Epithelial cell of esophagus (primary cell): ENCODE measurements at regions not wholly inside any gene's neighbourhood (a gene's known extent, or its start where the extent isn't known, plus 50 kb on each side); places are given as distances from the start of the nearest gene placed in this dataset.
A peak's percentile ranks its signal among the peaks of the same experiment; 100 is the strongest.
"Not testable (repeated sequence)": the region's sequence is repeated elsewhere in the genome, so short reads cannot be mapped to it uniquely, and the experiment has no call there.

Experiments used
- DNase-seq: peaks from one replicate; pipeline ENCODE4 v3.0.0; 2010; ENCODE audit warnings: low read depth
- H3K4me3 ChIP-seq: 2 replicates; pipeline ENCODE4 v1.5.1; 2011; ENCODE audit warnings: mild to moderate bottlenecking, low read length, control low read depth
- TF ChIP-seq, protein P1 (sequence below): IDR thresholded peaks from 2 replicates; pipeline ENCODE4 v1.5.1; 2011; ENCODE audit warnings: low read depth, mild to moderate bottlenecking, low read length, control low read depth, inconsistent platforms; ENCODE audit not compliant: insufficient read depth; ENCODE audit errors: missing control alignments

DNA sequence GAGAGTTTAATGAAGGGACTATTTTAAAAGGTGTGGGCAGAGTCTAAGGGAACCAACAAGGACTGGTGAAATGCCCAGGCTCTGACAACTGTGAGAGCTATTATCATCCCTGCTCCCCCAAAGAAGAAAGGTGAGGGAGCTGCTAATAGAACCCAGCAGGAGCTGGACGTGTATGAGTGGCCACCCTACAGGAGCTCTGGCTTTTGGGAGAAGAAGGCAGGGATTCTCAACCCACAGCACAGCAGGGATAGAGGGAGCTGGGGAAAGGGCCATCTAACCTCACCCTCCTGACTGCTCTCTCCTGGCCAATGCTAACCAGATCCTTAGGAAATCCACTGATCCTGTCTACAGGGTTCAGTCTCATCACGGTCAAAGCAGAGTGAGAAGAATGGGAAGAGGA, 57.1 kb downstream of the GRIN2B start:
- no peak overlapping the region for H3K4me3 ChIP-seq
- DNase-seq = no peak
- TF ChIP-seq, protein P1, sequence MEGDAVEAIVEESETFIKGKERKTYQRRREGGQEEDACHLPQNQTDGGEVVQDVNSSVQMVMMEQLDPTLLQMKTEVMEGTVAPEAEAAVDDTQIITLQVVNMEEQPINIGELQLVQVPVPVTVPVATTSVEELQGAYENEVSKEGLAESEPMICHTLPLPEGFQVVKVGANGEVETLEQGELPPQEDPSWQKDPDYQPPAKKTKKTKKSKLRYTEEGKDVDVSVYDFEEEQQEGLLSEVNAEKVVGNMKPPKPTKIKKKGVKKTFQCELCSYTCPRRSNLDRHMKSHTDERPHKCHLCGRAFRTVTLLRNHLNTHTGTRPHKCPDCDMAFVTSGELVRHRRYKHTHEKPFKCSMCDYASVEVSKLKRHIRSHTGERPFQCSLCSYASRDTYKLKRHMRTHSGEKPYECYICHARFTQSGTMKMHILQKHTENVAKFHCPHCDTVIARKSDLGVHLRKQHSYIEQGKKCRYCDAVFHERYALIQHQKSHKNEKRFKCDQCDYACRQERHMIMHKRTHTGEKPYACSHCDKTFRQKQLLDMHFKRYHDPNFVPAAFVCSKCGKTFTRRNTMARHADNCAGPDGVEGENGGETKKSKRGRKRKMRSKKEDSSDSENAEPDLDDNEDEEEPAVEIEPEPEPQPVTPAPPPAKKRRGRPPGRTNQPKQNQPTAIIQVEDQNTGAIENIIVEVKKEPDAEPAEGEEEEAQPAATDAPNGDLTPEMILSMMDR = no peak

DNA sequence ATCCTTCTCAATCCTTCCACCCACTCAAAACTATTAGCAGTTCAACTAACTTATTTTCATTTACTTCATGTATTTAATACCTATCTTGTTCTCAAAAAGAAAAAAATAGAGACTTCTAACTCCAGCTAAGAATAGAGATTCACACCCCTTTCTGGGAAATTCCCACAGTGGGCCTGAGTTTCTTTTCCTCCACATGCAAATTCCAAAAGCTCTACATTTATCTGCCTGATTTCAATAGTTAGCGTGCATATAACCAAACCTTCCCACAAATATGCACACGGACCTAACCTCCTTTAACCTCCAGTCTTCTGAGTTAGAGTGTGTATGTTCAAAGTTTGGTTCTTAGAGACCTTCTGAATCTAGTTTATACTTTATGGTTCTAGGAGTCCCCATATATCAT, 62.5 kb downstream of the GRIN2B start:
- no peak overlapping the region for H3K4me3 ChIP-seq
- DNase-seq = no peak
- TF ChIP-seq, protein P1 = no peak

DNA sequence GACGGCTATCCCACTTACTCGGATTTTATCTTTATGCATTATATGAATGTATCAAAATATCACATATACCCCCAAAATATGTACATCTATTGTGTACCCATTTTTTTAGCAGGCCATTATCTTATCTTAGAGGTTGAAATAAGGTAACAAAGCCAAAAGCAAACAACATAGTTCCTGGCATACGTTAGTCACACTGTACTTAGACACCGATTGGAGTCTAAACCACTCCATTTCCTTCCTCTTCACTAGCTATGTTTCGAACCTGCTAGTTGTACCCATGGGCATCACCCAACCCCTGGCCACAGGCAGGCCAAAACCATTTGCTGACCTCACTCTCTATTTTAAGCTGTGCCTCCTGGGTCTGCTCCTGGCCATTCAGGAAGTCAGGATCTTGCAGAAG, 66.3 kb downstream of the GRIN2B start:
- no peak overlapping the region for H3K4me3 ChIP-seq
- no peak for DNase-seq
- TF ChIP-seq, protein P1 = no peak

DNA sequence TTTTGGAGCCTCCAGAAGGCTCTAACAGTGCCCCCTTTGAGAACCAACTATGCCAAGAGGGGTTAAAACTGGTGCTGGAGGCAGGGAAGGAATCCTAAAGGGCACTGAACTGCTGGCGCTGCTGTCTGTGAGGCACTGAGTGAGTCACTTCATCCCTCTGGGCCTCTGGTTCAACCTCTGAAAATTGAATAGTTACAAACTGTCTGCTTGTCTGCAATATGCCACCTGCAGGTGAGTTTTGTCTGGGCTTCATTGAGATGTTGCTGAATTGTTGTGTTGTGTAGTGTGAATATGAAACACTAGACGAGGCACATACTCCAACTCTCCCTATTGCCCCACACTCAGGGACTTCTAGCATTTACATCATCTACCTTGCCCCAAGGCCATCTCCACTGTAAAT, 68.0 kb downstream of the GRIN2B start:
- TF ChIP-seq, protein P1 = no peak
- peak; percentile 2 for DNase-seq
- H3K4me3 ChIP-seq = no peak overlapping the region

DNA sequence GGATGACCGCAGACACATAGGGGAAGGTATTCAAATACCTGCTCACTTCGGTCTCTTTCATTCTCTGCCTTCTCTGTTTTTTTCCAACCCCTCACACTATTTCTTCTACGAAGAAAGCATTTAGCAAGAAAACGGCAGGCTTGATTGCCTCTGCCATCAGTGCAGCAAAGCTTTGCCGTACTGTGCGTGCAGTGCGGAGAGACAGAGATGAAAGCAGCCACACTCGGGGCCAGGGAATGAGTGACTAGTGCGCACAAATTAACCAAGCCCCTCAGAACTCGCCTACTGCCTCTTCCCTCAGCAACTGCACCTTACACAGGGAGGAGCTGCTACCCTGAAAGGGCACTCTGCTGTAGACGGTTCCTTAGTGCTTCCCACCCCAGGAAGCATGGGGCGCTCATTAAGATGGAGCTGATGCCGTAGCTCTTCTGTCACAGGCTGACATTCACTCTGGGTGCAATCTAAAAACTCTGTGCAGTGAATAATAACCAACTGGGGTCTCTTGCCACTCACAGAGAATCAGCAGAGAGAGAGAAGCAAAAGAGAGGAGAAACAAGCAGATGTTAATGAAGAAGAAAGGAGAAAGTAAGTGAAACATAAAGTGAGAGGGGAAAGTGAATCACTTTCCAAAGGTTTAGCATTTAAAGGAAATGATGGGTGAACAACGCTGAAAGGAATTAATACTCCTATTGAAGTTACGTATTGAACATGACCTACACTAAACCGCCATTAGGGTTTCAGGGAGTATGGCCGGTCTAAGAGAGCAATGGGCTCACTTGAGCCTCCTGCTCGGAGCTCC, 69.4 kb downstream of the GRIN2B start:
- TF ChIP-seq, protein P1 = no peak

DNA sequence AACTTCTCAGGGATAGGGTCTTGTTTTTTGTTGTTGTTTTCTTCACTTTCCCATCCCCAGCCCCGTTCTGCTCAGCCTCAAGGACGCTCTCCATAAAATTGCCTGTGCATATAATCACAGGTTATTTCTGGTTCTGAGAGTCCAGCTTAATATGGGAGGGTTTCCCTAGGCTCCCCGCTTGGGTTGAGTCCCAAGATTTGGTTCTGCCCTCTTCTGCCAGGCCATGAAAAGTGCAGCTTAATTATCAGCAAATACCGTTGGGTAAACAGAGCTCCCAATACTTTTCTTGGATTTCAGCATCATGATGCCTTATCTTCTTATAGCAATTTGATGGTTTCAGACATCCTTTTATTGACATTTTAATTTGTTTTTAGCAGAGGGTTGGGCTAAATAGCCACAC, 75.6 kb downstream of the GRIN2B start:
- no peak overlapping the region for H3K4me3 ChIP-seq
- DNase-seq = no peak
- TF ChIP-seq, protein P1 = no peak

More for the DNA sequence above, 69.4 kb downstream of the GRIN2B start:
- no peak overlapping the region for H3K4me3 ChIP-seq
- DNase-seq = no peak

DNA sequence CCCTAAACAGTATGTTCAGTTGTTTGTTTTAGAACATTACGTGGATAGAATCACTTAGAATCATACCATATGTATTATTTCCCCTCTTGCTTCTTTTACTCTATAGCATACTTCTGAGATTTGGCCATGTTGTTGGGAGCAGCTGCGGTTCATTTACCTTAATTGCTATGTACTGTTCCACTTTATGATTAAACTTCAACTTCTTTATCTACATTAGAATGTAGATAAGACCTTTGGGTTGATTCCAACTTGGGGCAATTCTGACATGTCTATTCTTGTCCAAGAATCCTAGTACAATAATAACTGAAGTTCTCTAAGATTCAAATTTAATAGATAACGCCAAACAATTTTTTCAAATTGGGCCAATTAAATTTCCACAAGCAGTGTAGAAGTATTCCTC, 80.7 kb downstream of the GRIN2B start:
- TF ChIP-seq, protein P1 = no peak
- DNase-seq = no peak
- no peak overlapping the region for H3K4me3 ChIP-seq

DNA sequence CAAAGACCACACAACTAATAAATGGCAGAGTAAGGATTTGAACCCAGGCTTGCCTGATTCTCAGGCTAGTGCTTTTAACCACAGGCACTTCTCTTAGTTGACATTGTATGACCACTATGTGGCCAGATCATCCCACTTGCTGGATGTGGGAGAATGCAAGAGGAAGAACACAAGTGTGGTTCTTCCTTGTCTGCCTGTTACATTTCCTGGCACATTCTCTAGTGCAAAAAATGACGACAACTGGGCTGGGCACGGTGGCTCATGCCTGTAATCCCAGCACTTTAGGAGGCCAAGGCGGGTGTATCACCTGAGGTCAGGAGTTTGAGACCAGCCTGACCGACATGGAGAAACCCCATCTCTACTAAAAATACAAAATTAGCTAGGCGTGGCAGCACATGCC, 83.0 kb downstream of the GRIN2B start:
- H3K4me3 ChIP-seq, DNase-seq: not testable (repeated sequence)
